COR-L47 (cell line): ENCODE measurements at regions not wholly inside any gene's neighbourhood (a gene's known extent, or its start where the extent isn't known, plus 50 kb on each side); places are given as distances from the start of the nearest gene placed in this dataset.

Source experiments
- DNase-seq: peaks from one replicate; lab custom pipeline; 2025; lab: John Stamatoyannopoulos, UW

DNA sequence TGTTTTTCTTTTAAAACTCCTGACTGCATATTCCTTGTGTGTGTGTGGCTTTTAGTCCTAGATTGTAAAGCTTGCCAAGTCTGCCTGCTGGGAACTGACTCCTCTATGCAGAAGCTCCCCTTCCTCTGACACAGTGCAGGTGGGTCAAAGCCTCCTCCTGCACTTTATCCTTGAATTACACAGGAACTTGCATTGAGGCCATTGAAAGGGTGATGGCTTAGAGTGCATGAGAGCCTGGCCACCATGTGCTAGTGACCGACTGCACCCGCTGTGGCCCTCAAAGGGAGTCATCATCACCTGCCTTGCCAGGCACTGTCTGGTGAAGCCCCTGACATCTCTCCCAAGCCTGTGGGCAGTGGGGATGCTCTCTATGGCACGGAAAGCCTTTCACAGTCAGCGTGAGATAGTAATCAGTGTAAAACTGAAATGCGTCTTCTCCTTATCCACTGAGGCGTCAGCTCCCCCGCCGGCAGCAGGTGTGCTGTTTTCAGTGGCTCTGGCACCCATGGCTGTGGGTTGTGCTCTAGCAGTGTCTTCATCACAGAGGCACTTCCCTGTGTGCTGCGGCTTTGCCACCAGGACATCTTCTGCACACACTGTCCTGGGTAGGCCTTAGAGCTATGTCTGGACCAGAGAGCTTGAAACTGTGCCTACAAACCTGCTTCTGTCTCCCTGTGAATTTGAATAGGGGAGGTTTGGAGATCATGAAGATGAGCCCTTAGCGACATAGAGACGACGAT lies 87.9 kb downstream of the THBS2 start:
- peak; percentile 1 for DNase-seq

DNA sequence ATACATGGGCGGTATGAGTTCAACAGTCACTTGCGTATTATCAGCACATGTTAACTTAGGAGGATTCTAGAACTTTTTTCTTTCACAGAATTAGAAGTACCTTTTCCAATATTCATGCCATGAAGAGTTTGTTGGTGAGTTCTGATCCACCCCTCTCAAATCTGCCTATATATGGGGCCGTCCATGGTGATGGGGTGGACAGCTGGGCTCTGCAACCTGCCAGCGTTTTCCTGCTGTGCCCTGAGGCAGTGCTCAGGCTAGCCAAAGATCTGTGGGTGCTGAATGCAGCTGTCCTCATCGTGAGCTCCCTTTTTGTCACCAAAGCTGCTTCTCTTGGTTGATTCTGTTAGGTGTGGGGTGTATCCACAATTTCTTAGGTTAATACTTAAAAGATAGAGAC lies 88.7 kb downstream of the THBS2 start:
- no peak for DNase-seq

DNA sequence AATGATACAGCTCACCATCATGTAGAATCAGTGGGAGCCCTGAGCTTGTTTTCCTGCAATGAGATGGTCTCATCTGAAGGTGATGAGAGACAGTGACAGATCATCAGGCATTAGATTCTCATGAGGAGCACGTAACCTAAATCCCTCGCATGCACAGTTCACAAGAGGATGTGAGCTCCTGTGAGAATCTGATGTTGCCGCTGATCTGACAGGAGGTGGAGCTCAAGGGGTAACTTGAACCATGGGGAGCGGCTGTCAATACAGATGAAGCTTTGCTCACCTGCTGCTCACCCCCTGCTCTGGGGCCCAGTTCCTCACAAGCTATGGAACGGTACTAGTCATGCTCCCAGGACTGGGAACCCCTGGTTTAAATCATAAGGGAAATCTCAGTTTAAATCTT lies 89.2 kb downstream of the THBS2 start:
- no peak for DNase-seq

DNA sequence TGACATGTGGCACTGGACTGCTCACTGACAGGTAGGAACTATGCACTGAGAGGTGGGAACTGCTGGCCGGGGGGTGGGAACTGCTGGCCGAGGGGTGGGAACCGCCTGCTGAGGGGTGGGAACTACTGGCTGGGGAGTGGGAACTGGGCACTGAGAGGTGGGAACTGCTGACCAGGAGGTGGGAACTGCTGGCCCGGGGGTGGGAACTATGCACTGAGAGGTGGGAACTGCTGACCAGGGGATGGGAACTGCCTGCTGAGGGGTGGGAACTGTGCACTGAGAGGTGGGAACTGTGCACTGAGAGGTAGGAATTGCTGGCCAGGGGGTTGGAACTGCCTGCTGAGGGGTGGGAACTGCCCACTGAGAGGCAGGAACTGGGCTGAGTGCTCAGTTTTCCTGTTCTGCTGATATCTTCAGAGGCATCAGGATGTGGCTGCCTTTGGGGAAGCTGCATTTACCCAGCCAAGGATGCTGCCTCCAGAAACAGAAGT lies 90.2 kb downstream of the THBS2 start:
- DNase-seq = no peak

DNA sequence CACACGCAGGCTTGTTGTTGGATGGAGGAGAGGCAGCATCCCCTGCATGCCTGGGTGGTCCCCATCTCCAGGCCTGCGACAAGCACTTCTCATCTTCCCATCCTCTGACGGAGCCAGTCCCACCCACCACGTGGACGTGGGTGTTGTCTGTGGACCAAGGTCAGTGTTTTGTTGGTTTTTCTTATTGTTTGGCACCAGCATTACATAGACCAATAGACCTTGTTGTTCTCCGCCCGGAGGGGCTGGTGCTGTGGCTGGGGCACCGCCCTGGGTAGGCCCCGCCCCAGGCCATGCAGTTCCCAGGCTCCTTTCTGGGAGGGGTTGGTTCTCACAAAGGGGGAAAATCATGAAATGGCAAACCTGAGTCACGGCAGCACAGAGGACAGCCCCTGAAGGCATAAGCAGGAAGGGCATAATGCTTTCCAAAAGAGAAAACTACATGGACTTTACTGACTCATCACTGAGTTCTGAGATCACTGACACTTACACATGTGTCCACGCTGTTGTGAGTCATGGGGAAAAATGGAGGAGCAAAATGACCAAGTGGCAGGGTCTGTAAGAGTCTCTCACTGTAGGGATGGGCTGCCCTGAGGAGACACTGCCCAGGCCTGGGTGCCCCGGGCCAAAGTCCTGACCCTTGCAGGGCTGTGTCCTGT lies 90.8 kb downstream of the THBS2 start:
- DNase-seq = no peak

DNA sequence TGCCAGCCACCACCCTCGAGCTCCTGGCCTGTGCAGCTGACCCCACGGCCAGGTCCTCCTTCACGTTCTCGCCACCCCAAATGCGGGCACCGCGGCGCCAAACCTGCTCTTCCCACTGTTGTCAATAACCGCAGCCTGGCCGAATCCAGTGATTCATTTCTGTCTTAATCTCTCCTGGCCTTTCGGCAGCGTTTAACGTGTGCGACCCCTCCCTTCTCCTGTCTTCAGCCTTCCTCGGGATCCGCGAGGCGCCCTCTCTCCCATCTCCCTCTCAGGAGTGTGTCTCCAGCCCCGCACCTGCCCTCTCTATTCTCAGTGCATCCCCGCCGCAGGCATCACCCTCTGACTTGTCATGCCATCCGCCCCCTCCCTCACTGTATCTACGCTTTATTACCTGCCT lies 91.4 kb downstream of the THBS2 start:
- no peak for DNase-seq

DNA sequence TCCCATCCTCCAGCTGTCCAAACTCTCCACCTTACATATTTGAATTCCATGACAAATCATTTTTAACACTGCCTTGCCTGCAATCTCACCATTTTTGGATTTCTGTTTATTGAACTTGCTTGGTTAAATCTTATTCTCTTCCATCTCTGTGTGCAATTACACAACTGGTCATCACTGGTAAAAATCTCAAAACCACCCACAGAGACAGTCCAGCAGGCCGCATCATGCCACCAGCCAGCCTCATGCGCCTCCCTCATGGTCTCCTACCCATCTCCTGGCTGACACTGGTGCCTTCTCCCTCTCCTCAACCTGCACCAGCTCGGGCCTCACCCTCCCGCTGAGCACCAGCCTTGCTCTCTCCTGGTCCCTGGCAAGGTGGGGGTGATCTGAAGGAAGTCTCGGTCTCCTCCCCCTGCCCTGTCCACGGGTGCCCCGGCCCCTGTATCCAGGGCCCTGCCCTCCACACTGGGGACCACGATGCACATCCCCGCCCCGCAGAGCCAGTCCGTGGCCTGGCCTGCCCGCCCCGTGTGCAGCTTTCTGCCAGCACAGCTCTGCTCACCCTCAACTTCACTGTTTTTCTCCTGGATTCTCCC lies 92.0 kb downstream of the THBS2 start:
- no peak for DNase-seq

DNA sequence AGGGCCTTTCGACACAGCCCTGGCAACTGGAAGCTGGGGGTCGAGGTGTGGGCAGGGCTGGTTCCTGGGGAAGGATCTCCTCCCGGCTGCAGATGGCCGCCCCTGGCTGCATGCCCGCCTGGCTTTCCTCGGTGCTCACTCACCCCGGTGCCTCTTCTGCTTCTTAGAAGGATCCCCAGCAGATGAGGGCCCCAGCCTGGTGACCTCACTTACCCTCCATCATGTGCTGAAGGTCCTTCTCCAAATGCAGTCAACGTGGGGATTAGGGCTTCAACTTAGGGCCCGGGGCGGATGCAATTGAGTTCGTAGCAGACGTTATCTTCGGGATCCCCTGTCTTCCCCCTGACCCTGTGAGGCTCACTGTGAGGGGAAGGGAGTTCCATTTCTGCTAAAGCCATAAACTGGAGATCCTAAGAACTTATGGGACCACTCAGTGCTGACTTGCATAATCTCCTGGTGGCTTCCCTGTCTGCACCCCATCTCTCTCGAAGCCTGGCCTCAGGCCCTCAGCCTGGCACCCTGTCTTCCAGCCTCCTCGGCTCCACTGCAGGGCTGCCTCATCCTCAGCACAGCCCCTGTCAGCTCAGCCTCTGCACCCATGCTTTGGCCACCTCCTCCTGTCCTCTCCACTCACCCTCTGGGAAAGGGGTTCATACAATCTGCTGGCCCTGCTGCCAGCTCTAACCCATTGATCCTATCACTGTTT lies 92.6 kb downstream of the THBS2 start:
- no peak for DNase-seq

DNA sequence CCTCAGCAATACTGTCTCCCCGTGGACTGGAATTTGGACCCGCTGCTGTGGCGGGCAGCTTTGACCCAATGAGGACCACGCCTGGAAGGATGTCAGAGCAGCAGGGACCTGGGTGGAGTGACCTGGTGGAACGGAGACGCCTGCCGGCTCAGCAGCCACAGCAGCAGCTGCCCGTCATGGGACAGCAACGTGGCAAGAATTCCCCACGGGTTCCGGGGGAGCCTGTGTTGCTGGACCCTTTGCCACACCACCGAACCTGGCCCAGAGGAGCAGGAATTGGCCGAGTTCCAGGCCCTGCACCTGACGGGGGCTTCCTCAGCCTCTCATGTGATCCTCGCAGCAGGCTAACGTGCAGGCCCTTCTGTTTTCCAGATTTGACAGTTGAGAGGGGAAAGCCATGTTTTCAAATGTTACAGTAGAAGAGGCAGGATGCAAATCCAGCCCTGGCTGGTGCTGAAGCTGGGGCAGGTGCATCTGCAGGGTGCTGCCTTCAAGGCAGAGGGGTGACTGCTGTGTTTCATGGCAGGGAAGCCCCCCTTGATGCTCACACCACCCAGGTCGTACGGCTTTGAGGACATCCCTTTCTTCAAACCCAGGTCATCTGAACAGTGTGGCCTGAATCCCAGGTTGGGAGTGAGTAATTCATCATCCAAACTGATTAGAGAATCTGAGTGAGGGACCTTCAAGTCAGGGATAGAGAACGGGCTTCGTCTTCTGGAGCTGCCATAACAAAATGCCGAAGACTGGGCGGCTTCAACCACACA lies 93.4 kb downstream of the THBS2 start:
- no peak for DNase-seq

DNA sequence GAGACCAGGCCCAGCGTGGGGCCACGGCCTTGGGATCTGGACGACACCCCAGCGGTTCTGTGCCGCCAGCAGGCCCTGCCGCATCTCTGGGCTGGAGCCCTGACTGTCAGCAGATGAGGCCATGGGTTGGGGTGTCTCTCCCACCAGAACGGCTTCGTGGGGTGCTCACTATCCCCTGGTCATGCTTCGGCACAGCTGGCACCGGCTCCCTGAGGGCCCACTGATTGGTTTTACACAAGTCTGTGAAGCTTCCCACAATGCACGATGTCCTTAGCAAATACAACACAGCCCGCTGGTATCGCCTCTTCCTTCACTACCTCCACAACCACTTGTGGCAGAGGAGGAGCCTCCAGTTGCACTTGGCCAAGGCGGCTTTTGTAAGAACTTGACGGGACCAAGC lies 94.3 kb downstream of the THBS2 start:
- DNase-seq = no peak

DNA sequence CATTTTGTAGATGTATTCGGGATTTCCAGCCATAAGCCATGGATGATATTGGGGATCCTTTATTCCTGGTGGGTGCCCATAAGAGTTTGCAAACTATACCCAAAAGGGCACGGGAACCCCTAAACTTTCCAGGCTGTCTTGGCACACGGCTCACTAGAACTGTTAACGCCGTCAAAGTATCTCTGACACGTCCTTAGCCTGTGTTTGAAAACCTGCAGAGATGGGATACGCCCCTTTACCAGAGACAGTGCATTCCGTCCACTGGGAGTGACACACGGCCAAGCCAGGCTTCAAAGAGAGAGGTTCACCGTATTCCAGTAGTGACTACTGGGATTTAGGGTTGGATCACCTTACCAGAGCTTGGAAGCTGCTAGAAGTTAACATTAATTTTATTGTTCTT lies 95.0 kb downstream of the THBS2 start:
- no peak for DNase-seq

DNA sequence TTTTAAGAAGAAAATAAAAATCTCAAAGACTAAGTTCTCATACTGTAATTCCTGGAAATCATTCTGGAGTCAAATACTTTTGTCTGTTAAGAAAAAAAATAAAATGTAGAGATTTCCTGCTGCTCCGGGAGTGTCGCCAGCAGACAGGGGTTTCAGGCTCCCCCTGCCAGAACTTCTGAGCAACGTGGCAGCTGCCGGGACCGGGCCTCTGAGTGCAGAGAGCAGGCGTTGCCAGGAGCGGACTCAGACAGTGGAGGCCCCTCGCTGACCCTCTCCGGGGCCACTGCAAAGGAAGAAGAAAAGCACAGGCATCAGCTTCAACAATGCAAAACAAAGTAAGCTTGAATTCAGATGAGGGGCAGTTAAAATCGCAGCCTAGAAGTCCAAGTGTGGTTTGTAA lies 95.5 kb downstream of the THBS2 start:
- no peak for DNase-seq

DNA sequence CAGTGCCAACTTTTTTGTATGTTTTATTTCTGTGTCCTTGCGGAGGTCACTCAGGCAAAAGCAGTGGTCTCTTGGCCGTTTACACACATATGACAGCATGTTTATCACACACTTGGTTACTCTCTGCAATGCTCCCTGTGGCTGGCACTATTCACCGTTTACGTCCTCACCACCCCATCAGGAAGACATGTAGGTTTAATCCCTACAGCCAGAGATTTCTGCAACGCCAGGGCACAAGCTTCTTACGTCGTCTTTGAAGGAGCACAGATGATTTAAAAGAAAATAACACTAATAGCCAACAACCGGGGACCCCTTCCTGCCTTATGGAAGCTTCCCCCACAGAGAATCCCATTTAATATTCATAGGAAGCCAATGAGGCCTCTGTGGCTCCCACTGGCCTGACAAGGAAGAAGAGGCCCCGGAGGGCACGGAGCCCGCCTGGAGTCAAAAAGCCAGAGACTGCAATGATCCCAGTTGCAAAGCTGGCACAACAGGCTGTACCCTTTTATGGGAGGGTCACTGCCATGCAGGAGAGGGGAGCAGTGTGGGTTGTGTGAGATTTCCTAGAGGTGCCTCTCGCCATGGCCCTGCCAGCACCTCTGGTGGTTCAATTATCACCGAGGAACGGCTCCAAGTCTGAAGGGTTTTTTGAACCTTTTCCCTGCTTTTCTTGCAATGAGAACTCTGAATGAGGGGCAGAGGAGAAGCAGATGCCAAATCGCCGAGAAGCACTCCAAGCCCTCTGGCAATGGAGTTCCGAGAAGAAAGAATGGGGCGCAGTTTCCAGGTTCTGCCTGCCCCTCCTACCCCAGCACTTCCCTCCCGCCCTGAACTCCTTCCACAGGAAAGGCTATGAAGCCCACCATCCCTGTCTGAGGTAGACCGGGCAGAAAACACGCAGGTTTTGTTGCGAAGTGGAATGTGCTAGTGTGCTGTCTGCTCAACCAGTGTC lies 96.2 kb downstream of the THBS2 start:
- no peak for DNase-seq

DNA sequence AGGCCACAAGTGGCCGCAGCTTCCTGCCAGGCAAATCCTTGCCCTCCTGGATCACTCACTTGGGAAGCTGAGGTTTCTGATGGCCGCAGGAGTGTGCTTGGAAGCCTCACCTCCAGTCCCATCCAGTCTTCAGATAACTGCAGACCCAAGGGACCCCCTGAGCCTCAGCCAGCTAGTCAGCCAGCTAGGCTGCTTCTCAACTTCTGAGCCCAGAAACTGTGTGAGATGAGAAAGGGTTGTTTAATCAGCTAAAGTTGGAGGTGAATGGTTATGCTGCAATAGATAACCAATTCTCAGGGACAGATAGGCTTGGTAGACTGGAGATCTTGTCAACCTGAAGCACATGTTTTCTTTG lies 96.9 kb downstream of the THBS2 start:
- DNase-seq = no peak

DNA sequence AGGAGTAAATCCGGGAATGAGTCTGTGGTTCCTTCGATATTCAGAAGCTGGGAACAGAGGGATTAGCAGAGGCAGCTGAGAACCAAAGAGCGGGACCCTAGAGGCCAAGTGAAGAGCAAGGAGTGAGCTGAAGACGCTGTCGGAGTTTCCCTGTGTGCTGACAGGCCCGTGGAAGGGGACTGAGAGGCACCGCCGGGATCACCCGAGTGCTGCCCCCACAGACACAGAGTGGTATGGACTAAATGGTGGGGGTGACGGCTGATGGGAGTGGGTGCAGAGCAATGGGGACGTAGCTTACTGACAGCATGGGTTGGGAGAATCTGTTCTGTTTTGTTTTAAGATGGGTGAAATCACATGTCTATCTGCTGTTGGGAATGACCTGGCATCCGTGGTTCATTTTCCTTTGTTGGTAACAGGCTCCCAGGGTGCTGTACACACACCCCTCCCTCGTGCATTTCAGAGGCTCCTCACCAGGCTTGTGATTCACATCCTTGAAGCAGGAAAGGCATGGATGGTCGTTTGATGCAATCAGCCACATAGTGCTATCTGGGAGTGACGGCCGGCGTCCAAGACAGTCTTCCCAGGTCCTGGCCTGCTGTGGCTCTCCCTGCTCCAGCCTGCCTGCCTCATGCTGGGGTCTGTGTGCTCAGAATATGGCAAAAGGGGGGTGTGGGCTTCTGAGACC lies 97.4 kb downstream of the THBS2 start:
- DNase-seq = no peak

DNA sequence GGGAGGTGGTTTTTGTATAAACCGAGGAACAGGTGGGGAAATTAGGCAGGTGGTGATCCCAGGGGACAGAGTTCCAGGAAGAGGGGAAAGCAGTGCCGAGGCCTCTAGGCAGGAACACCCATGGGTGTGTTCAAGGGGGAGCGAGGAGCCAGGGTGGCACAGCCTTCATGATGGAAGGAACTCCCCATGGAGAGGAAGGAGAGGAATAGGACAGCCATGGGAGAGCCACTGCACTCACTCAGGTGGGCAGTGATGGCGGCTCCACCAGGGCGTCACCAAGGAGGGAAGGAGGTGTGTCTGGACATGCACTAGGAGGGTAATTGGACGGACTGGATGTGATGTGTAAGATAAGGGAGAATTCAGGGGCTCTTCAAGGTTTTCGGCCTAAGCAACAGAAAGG lies 98.2 kb downstream of the THBS2 start:
- no peak for DNase-seq

DNA sequence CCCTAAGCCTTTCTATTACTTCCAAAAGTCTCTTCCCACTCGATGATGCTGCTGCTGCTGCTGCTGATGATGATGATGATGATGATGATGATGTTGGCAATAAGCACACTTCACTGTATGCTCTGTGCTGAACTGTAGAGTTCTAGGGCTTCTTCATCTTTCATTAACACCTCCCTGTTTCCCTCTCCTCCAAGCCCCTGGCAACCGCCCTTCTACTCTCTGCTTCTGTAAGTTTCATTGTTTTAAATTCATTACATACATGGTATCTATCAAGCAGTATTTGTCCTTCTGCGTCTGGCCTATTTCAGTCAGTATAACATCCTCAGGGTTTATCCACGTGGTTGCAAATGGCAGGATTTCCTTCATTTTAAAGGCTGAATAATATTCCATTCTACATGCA lies 100.2 kb downstream of the THBS2 start:
- DNase-seq = no peak

DNA sequence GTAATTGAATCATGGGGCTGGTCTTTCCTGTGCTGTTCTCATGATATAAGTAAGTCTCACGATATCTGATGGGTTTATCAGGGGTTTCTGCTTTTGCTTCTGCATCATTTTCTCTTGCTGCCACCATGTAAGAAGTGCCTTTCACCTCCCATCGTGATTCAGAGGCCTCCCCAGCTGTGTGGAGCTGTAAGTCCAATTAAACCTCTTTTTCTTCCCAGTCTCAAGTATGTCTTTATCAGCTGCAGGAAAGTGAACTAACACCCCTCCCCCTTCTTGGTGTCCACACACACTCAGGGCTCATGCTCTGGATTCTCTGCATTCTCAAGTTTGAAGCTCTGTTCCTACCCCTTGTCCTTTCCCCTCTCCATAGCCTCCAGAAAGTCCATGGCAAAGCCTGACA lies 107.1 kb downstream of the THBS2 start:
- DNase-seq = no peak

DNA sequence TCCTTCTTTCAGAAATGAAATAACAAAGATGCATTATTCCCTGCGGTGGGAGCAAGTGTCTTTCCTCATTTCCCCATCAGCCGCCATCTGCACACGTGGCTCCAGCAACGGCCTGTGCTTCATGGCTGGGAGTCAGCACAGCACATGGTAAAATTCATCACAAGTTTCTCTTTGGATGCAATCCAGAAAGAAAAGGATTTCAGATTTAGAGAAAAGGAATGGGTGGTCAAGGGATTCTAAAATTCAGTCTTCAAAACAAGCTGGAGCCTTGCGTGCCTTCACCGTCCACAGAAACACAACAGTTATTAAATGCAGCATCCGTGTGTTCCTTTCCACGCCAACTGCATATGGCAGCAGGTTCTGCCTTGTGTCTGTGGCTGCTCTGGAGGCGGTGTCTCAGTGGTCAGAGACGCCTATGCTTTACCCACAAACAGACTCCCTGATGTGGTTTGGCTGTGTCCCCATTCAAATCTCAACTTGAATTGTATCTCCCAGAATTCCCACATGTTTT lies 107.6 kb downstream of the THBS2 start:
- no peak for DNase-seq

DNA sequence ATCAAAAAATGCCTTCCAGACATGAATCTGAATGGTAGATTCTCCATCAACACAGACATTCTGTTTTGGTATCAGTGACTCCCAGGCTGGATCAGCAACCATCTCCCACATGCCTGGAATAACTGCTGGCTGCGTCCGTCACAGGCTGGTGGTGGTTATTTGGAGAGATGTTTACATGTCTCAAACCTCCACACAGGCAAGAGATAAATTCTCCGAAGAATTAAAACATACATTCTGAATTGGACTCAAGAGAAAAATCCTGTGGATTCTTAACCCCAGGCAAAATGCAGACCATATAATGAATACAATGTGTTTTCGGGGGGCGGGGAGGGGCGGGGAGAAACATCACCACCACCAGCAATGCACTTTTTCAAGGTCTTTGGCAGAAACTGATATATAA lies 108.2 kb downstream of the THBS2 start:
- no peak for DNase-seq
